ENCODE measurements at regions not wholly inside any gene's neighbourhood (a gene's known extent, or its start where the extent isn't known, plus 50 kb on each side); places are given as distances from the start of the nearest gene placed in this dataset.
"Not testable (repeated sequence)": the region's sequence is repeated elsewhere in the genome, so short reads cannot be mapped to it uniquely, and the experiment has no call there.

GRCh38 chr6:112936079-112936472 is 588.9 kb downstream of the RFPL4B start:
- DNase-seq = no peak

GRCh38 chr6:112936504-112936903 is 589.4 kb downstream of the RFPL4B start:
- peak; percentile 80 for DNase-seq

DNA sequence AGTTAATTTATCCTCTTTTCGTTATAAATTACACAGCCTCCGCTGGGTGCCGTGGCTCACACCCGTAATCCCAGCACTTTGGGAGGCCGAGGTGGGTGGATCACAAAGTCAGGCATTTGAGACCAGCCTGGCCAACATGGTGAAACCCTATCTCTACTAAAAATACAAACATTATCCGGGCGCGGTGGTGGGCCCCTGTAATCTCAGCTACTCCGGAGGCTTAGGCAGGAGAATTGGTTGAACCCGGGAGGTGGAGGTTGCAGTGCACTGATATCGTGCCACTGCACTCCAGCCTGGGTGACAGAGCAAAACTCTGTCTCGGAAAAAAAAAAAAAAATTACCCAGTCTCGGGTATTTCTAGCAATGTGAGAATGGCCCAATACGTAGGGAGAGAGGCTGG is 590.6 kb downstream of the RFPL4B start:
- not testable (repeated sequence) for DNase-seq

GRCh38 chr6:112938650-112939049 is 591.5 kb downstream of the RFPL4B start:
- DNase-seq = peak; percentile 8

DNA sequence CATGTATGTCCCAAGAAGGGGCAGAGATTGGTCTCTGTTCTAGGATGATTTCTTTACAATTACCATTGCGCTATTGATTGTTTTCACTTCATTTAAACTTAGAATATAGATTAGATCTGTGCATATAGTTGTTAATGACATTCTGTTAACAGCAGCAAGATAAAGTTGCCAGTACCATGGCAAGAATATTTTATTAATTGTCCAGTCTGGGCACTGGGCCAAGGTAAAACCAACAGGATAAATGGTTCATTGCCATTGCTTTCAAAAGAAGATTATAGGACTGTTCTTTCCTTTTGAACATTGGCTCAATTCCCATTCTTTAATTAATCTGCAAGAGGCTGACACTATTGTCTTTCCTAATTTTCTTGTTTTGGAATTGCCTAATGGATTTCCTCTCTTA is 592.4 kb downstream of the RFPL4B start:
- no peak for DNase-seq

- no peak for DNase-seq
Observed at GRCh38 chr6:112941613-112942012, 594.5 kb downstream of the RFPL4B start.

DNA sequence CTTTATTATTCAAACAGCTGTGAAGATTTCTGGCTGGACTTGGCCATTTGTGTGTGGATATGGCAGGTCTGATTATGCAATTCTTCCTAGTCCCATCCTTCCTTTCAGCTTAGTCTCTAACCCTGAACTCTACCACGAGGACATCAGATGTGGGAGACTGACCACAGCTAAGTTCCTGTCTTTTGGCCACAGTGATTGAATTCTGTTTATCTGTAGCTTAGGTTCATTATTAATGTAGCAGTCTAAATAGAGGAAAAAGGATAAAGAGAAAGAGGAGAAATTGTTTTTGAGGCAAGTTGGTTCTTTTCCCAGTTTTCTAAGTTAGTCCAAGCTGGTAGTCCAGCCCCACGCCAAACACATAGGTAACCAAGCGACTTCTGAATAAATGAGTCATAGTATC is 598.9 kb downstream of the RFPL4B start:
- no peak for DNase-seq

DNA sequence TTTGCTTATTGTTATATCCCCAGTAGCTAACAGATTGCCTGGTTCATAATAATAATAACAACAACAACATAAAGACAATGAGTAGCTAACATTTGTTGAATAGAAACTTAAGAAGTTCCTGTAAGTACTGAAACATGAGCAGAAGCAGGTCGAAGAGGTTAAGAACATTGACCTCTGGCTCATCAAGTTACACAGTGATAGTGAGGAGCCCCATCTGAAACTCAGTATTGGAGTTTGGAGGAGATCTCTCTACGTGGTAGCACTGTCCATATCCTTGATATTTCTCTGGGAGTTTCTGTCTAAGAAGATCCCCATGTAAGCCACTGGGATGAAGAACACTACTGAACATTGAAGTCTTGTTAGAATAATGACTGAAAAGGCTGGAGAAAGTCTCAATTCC is 600.4 kb downstream of the RFPL4B start:
- DNase-seq = no peak

DNA sequence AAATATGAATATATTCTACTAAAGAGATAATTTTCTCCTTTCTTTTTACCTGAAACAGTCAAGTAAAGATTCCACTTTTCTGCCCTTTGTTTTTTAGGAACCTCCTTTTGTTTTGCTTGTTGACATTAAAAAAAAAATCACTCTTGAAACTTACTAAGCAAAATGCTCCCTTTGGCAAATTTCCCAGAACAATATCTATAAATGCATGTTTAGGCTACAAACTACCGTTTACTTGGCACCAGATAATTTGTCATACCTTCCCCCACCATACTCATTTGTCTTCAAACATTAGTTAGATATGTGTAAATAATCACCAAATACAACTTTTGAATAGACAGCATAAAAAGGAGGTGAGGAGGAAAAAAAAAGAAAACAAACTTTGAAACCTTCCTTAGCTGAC is 604.7 kb downstream of the RFPL4B start:
- DNase-seq = no peak

DNA sequence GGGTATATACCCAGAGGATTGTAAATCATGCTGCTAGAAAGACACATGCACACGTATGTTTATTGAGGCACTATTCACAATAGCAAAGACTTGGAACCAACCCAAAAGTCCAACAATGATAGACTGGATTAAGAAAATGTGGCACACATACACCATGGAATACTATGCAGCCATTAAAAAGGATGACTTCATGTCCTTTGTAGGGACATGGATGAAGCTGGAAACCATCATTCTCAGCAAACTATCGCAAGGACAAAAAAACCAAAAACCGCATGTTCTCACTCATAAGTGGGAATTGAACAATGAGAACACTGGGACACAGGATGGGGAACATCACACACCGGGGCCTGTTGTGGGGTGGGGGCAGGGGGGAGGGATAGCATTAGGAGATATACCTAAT is 608.6 kb downstream of the RFPL4B start:
- not testable (repeated sequence) for DNase-seq

GRCh38 chr6:112956696-112957535 is 609.8 kb downstream of the RFPL4B start:
- peak; percentile 94 for DNase-seq

DNA sequence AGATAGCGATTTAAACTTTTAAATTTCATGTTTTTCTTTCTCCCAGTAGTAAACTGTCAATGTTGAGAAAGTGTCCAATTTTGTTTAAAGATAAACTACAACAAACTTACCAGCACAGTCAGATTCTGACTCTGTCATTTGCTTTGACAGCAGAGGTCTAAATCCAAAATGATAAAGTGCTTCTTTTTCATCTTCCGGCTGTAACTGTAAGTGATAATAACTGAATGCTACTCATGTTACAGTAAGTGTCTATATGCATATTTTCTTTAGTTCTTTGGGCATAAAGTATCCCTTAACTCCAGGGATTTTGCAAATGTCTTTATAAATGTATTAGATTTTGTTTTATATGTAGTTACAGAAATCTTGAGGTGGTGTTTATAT is 610.4 kb downstream of the RFPL4B start:
- no peak for DNase-seq

DNA sequence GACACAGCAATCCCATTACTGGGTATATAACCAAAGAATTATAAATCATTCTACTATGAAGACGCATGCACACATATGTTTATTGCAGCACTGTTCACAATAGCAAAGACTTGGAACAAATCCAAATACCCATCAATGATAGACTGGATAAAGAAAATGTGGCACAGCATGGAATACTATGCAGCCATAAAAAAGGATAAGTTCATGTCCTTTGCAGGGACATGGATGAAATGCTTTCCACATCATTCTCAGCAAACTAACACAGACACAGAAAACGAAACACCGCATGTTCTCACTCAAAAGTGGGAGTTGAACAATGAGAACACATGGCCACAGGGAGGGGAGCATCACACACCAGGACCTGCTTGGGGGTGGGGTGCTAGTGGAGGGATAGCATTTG is 613.0 kb downstream of the RFPL4B start:
- DNase-seq = not testable (repeated sequence)

- no peak for DNase-seq
Observed at GRCh38 chr6:112967974-112968373, 620.8 kb downstream of the RFPL4B start.

- no peak for DNase-seq
Observed at GRCh38 chr6:112971651-112972050, 624.5 kb downstream of the RFPL4B start.

- DNase-seq = not testable (repeated sequence)
Observed at GRCh38 chr6:112974931-112975330, 627.8 kb downstream of the RFPL4B start.

DNA sequence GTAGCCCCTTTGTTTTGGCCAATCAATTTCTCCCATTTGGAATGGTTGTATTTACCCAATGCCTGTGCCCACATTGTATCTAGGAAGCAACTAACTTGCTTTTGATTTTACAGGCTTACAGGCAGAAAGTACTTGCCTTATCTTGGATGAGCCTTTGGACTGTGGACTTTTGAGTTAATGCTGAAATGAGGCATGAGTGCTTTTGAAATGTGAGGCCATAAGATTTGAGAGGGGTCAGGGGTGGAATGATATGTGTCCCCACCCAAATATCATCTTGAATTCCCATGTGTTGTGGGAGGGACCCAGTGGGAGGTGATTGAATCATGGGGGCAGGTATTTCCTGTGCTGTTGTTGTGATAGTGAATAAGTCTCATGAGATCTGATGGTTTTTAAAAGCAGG is 629.4 kb downstream of the RFPL4B start:
- DNase-seq = peak; percentile 4

GRCh38 chr6:112979830-112980229 is 632.7 kb downstream of the RFPL4B start:
- DNase-seq = peak; percentile 65

DNA sequence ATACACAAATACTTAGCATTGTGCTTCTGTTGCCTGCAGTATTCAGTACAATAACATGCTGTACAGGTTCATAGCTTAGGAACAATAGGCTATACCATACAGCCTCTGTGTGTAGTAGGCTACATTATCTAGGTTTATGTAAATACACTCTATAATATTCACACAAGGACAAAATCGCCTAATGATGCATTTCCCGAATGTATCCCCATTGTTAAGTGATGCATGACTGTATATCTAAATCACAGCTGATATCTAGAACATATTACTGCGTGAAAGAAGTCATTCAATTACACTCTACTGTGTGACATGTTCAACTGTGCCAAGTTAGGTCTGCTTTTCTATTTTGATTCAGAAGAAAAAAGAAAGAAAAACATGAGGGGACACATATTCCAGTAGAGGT is 633.5 kb downstream of the RFPL4B start:
- DNase-seq = no peak

DNA sequence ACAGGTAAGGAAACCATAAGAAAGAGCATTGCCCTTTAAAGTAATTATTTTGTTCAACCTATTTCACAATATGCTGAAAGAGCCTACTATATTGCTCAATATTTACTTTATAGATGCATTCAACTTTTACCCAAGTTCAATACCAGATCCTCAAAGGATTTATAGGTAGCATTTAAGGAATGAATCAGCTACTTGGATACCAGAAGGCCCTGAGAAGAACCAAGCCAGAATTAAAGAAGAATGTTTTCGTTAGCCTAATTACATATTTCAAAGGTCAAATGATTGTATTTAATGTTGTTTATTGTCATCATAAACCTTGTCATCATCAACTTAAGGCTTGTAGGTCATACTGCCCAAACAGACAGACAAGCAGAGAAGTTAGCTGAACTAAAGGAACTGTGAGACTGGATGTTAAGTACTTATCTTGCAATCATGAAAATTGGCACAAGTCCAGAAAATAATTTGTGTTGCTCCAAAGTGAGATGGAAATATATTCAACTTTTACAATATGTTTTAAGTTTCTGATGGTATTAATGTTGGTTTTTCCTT is 636.7 kb downstream of the RFPL4B start:
- DNase-seq = no peak

DNA sequence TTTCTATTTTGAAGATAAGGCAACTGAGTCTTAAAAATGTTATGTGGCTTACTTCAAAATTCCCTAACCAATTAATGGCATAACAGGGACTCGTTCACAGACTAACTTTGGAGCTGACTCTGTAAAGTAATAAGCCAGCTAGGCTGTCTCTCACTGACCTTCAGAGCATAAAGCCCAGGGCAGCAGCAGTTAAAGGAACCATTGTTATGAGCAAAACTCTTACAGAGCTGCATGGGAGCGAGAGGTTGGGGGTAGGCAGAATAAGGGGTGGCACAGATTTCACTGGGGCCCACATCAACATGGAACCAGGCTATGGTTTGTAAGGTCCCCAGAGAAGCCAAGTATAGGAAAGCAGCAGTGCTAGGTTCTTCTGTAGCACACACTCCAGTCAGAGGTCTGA is 637.8 kb downstream of the RFPL4B start:
- DNase-seq = no peak

GRCh38 chr6:112986321-112986720 is 639.2 kb downstream of the RFPL4B start:
- DNase-seq = no peak

- no peak for DNase-seq
Observed at GRCh38 chr6:112988748-112989147, 641.6 kb downstream of the RFPL4B start.

- DNase-seq = peak; percentile 32
Observed at GRCh38 chr6:112990971-112991370, 643.8 kb downstream of the RFPL4B start.

DNA sequence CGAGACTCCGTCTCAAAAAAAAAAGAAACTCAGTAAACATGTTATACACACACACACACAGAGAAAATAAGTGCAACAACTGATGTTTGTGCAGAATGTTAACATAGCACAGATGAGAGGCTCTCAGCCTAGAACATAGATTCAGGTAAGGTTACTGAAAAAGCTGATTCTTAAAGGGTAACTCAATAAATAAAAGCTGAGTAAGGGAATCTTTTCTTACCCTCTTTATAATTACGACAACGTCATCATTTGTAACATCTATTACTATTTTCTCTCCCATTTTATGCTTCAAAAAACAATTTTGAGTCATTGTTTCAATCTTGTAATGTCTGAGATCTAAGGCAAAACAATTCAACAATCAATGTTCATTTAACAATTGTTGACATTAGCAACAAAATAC is 644.8 kb downstream of the RFPL4B start:
- no peak for DNase-seq

Data from fibroblast of skin of scalp (primary cell).